ENCODE measurements at regions not wholly inside any gene's neighbourhood (a gene's known extent, or its start where the extent isn't known, plus 50 kb on each side); places are given as distances from the start of the nearest gene placed in this dataset.

DNA sequence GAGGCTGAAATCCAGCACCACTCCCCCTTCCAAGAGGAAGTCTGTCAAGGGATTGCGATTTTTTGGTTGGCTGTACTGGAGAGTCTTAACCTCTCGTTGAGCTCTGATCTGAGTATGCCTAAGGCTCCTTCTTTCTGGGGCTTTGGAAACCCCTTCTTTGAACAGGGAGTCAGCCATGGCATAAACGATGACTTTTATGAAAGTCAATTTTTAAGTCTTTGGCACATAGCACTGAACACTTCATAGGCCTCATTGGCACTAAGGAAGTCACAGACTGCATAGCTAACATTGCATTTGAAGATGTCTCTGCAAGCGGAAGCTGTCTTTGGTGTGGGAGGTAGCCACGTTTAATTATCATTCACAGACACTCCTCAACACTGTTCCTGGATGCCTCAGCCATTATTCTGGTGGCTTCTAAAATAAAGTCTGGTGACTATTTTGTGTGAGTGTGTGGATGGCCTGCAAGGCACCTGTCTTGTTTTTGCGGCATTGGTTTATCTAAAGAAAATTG, 148.2 kb upstream of the NCK2 start:
- WGBS (ENCODE audit: insufficient coverage) = 78% methylated on average over 3 of the region's 6 CpGs
- H3K4me3 Mint-ChIP-seq = peak overlapping the region in 1 of 3 donors; percentile 32
- H3K27me3 Mint-ChIP-seq = no peaks in the 10 kb centered on the region
- H3K9me3 ChIP-seq = no peaks in the 10 kb centered on the region
- DNase-seq = peak in 1 of 35 experiments; percentile 17
- H3K27ac Mint-ChIP-seq = peak overlapping the region in 1 of 2 donors; percentile 73
- H3K36me3 Mint-ChIP-seq = no peaks in the 10 kb centered on the region
- H3K4me1 Mint-ChIP-seq = peaks cover 9 to 28% (median 21%) of the 10 kb centered on the region in 3 donors
- POLR2A ChIA-PET = interaction anchor here in 1 of 2 donors (0.7 kb wide), 1 partner anchor 79 kb away, joined by 3 read pairs; no protein-coding TSS in a partner anchor
- CTCF ChIA-PET = no interaction called here
- H3K36me3 ChIP-seq (ENCODE audit: control insufficient read depth in 2 of 2, extremely low read depth in 1 of 2, insufficient read depth in 1 of 2, low read length in 1 of 2) = no peaks in the 10 kb centered on the region
- H3K4me3 ChIP-seq (ENCODE audit: control insufficient read depth in 1 of 2, extremely low read depth in 1 of 2, low read length in 1 of 2) = no peak overlapping the region
- no peak overlapping the region for H3K27ac ChIP-seq (ENCODE audit: low read length)
- H3K9me3 Mint-ChIP-seq = no peaks in the 10 kb centered on the region
- H3K27me3 ChIP-seq (replicated peaks in 1 of 2; ENCODE audit: control insufficient read depth in 2 of 2, extremely low read depth in 1 of 2, insufficient read depth in 2 of 2, low read length in 1 of 2) = peaks cover 0 to 10% of the 10 kb centered on the region in 2 experiments
- peaks cover 4 to 15% of the 10 kb centered on the region in 2 experiments for H3K4me1 ChIP-seq (ENCODE audit: control insufficient read depth in 1 of 2, extremely low read depth in 1 of 2, insufficient read depth in 2 of 2, low read length in 2 of 2)
- peak in 3 of 4 experiments; percentile 55 to 69 (median 69) for ATAC-seq (replicated peaks in 1 of 4)

DNA sequence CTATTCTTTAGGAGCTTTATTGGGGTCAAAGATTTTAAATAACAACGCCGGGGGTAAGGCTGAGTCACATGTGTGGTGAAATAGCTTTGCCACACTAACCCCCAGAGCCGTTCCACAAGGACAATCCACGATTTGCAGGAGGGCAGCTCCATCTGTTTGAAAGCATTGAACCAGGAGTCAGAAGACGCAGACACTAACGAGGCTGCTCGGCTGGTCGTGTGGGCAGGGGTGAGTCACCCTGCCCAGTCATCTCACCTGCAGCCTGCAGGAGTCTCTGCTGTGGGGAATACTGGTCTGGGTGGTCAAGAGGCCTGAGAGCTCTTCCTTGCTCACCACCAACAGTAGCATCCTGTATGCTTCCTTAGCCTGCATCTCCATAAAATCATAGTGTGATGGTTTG, 149.2 kb upstream of the NCK2 start:
- 41% methylated on average over 2 of the region's 8 CpGs for WGBS (ENCODE audit: insufficient coverage)
- Histone ChIP-seq H3K36me3 (ENCODE audit: control insufficient read depth in 2 of 2, extremely low read depth in 1 of 2, insufficient read depth in 1 of 2, low read length in 1 of 2) (no peaks in the 10 kb centered on the region), H3K27me3 (replicated peaks in 1 of 2; ENCODE audit: control insufficient read depth in 2 of 2, extremely low read depth in 1 of 2, insufficient read depth in 2 of 2, low read length in 1 of 2) (peaks cover 0 to 10% of the 10 kb centered on the region in 2 experiments), H3K4me1 (ENCODE audit: control insufficient read depth in 1 of 2, extremely low read depth in 1 of 2, insufficient read depth in 2 of 2, low read length in 2 of 2) (peaks cover 4 to 15% of the 10 kb centered on the region in 2 experiments), H3K27ac (ENCODE audit: low read length) (no peak overlapping the region), H3K4me3 (ENCODE audit: control insufficient read depth in 1 of 2, extremely low read depth in 1 of 2, low read length in 1 of 2) (no peak overlapping the region), H3K9me3 (no peaks in the 10 kb centered on the region)
- Mint-ChIP-seq H3K4me1 (peaks cover 9 to 28% (median 21%) of the 10 kb centered on the region in 3 donors), H3K9me3 (peaks cover 0 to 4% (median 2%) of the 10 kb centered on the region in 3 donors), H3K4me3 (no peak overlapping the region), H3K36me3 (peaks cover 3% of the 10 kb centered on the region), H3K27ac (no peak overlapping the region), H3K27me3 (no peaks in the 10 kb centered on the region)
- POLR2A ChIA-PET = no interaction called here
- ATAC-seq (replicated peaks in 1 of 4) = no peak
- CTCF ChIA-PET = no interaction called here
- no peak for DNase-seq

DNA sequence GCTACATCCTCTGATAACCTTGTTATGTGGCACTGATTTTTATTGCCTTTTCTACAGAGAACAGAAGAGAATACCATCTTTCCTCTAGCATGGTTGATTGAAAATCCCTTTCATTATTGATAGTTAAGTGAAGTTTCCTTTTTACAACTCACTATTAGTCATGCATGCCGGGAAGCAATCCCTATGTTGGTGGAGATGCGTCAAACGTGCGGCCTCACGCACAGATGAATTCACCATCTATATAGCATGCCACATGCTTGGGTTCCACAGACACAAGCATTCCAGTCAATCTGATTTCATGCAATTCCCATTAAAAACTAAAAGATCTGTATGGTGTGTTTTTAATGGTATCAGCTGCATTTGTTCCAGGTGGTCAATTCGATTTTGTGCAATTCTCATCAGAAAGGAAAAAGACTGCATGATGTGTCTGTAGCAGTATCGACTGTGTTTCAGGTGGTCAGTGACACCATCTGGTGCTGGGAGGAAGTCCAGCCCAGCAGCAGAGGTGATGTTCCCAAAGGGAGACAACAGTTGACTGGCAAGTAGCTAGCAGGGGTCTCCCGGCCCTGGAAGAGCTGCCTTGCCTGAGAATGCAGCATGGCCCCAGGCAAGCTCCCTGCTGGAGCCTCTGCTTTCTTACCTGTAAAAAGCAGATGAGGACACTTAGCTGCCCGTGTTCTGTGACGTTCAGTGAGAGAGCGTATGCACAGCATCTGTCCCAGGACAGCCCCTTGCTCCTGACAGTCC, 151.3 kb upstream of the NCK2 start:
- Mint-ChIP-seq H3K27ac (no peak overlapping the region), H3K4me3 (no peak overlapping the region), H3K4me1 (peaks cover 5 to 23% (median 14%) of the 10 kb centered on the region in 3 donors), H3K27me3 (no peaks in the 10 kb centered on the region), H3K9me3 (peaks cover 4 to 18% (median 14%) of the 10 kb centered on the region in 3 donors), H3K36me3 (peaks cover 11% of the 10 kb centered on the region)
- H3K4me3 ChIP-seq (ENCODE audit: control insufficient read depth in 1 of 2, extremely low read depth in 1 of 2, low read length in 1 of 2) = no peak overlapping the region
- ChIA-PET CTCF (interaction anchor here in 1 of 2 donors (0.6 kb wide), 1 partner anchor 66 kb away, joined by 7 read pairs; no protein-coding TSS in a partner anchor), POLR2A (no interaction called here)
- no peaks in the 10 kb centered on the region for H3K9me3 ChIP-seq
- no peak overlapping the region for H3K27ac ChIP-seq (ENCODE audit: low read length)
- H3K27me3 ChIP-seq (replicated peaks in 1 of 2; ENCODE audit: control insufficient read depth in 2 of 2, extremely low read depth in 1 of 2, insufficient read depth in 2 of 2, low read length in 1 of 2) = peaks cover 0 to 10% of the 10 kb centered on the region in 2 experiments
- no peak for DNase-seq
- H3K36me3 ChIP-seq (ENCODE audit: control insufficient read depth in 2 of 2, extremely low read depth in 1 of 2, insufficient read depth in 1 of 2, low read length in 1 of 2) = no peaks in the 10 kb centered on the region
- 85% methylated on average over 6 of the region's 11 CpGs for WGBS (ENCODE audit: insufficient coverage)
- peaks cover 4 to 10% of the 10 kb centered on the region in 2 experiments for H3K4me1 ChIP-seq (ENCODE audit: control insufficient read depth in 1 of 2, extremely low read depth in 1 of 2, insufficient read depth in 2 of 2, low read length in 2 of 2)
- ATAC-seq (replicated peaks in 1 of 4) = no peak

DNA sequence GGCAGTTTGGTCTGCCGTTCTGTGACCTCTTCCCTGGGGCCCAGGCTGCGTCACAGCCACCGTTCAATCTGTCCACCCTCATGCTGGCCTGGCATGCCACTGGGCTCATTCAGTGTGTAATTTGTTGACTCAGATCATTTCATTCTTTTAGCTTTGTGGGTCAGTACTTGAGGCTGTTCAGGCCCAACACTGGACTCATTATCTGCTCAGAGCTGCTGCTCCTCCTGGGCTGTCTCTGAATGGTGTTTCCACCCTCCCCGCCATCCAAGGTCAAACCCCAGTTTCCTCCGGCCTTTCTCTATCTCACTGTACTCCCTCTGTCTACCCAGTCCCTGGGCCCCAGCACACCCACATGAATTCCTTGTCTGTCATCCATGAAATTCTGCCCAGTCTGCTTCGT, 152.4 kb upstream of the NCK2 start:
- Mint-ChIP-seq H3K36me3 (peaks cover 19% of the 10 kb centered on the region), H3K4me3 (no peak overlapping the region), H3K9me3 (peaks cover 15 to 28% (median 20%) of the 10 kb centered on the region in 3 donors), H3K4me1 (peaks cover 2 to 16% (median 9%) of the 10 kb centered on the region in 3 donors), H3K27me3 (no peaks in the 10 kb centered on the region), H3K27ac (no peak overlapping the region)
- Histone ChIP-seq H3K4me3 (ENCODE audit: control insufficient read depth in 1 of 2, extremely low read depth in 1 of 2, low read length in 1 of 2) (no peak overlapping the region), H3K9me3 (no peaks in the 10 kb centered on the region), H3K27ac (ENCODE audit: low read length) (no peak overlapping the region), H3K4me1 (ENCODE audit: control insufficient read depth in 1 of 2, extremely low read depth in 1 of 2, insufficient read depth in 2 of 2, low read length in 2 of 2) (peaks cover 4 to 10% of the 10 kb centered on the region in 2 experiments), H3K27me3 (replicated peaks in 1 of 2; ENCODE audit: control insufficient read depth in 2 of 2, extremely low read depth in 1 of 2, insufficient read depth in 2 of 2, low read length in 1 of 2) (peaks cover 0 to 10% of the 10 kb centered on the region in 2 experiments), H3K36me3 (ENCODE audit: control insufficient read depth in 2 of 2, extremely low read depth in 1 of 2, insufficient read depth in 1 of 2, low read length in 1 of 2) (no peaks in the 10 kb centered on the region)
- ATAC-seq (replicated peaks in 1 of 4) = no peak
- POLR2A ChIA-PET = no interaction called here
- no peak for DNase-seq
- WGBS (ENCODE audit: insufficient coverage) = 94% methylated on average over 3 of the region's 6 CpGs
- CTCF ChIA-PET = no interaction called here

DNA sequence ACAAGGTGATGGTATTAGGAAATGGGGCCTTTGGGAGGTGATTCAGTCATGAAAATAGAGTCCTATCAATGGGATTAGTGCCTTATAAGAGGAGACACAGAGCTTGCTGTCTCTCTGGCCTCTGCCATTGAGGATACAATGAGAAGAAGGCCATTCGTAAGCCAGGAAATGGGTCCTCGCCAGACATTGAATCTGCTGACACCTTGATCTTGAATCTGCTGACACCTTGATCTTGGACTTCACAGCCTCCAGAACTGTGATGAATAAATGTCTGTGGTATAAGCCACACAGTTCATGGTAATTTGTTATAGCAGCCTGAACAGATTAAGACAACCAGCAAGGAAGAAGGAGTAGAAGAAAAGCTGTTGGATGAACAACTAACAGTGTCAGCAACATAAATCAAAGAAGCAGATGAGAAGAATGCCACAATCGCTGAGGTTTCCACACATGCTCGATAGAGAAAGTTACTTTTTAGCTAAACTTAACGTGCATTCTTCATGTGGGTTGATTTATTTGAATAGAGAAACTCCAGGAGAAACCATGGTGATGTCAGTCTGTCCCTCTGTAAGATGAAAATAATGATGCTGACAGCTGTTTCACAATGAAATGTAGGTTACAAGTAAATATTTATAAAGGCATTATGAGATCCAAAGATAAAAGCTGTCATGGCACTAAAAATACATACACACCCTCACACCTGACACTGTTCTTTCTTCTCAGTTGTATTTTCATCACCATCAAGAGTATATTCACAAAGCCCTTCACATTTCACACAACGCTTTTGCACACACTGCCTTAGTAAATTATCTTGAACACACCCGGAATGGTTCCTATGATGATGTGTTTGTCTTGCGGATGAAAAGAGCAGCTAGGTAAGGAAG, 153.7 kb upstream of the NCK2 start:
- no peak for ATAC-seq (replicated peaks in 1 of 4)
- 42% methylated on average over 3 of the region's 8 CpGs for WGBS (ENCODE audit: insufficient coverage)
- CTCF ChIA-PET = no interaction called here
- H3K27ac Mint-ChIP-seq = no peak overlapping the region
- peaks cover 0 to under 1% of the 10 kb centered on the region in 2 experiments for H3K4me1 ChIP-seq (ENCODE audit: control insufficient read depth in 1 of 2, extremely low read depth in 1 of 2, insufficient read depth in 2 of 2, low read length in 2 of 2)
- H3K9me3 Mint-ChIP-seq = peaks cover 16 to 28% (median 22%) of the 10 kb centered on the region in 3 donors
- no peak overlapping the region for H3K4me3 ChIP-seq (ENCODE audit: control insufficient read depth in 1 of 2, extremely low read depth in 1 of 2, low read length in 1 of 2)
- H3K36me3 Mint-ChIP-seq = peaks cover 19% of the 10 kb centered on the region
- H3K4me3 Mint-ChIP-seq = no peak overlapping the region
- peaks cover 0 to 4% (median 0%) of the 10 kb centered on the region in 3 donors for H3K4me1 Mint-ChIP-seq
- no peak for DNase-seq
- H3K27me3 ChIP-seq (replicated peaks in 1 of 2; ENCODE audit: control insufficient read depth in 2 of 2, extremely low read depth in 1 of 2, insufficient read depth in 2 of 2, low read length in 1 of 2) = peaks cover 0 to 10% of the 10 kb centered on the region in 2 experiments
- H3K27ac ChIP-seq (ENCODE audit: low read length) = no peak overlapping the region
- POLR2A ChIA-PET = no interaction called here
- no peaks in the 10 kb centered on the region for H3K9me3 ChIP-seq
- H3K27me3 Mint-ChIP-seq = no peaks in the 10 kb centered on the region
- H3K36me3 ChIP-seq (ENCODE audit: control insufficient read depth in 2 of 2, extremely low read depth in 1 of 2, insufficient read depth in 1 of 2, low read length in 1 of 2) = no peaks in the 10 kb centered on the region

DNA sequence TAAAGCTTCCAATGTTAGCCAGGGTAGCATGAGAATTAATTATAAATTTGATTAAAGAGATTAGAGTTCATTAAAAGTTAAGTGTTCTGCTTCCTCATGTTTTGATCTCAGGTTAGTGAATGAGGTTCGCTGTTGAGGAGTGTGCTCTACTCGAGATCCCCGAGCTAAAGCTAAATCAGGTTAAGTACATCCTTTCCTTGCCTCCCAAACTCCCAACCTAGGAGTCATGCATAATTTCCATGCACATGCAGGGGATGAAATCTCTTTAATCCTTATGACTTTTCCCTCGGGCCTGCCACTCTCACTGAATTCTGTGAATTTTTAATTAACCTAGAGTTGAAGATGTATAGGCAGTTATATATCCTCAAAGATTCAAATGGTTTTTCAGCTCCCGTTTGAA, 156.1 kb upstream of the NCK2 start:
- H3K36me3 Mint-ChIP-seq = peaks cover 19% of the 10 kb centered on the region
- H3K27me3 ChIP-seq (replicated peaks in 1 of 2; ENCODE audit: control insufficient read depth in 2 of 2, extremely low read depth in 1 of 2, insufficient read depth in 2 of 2, low read length in 1 of 2) = peaks cover 0 to 1% of the 10 kb centered on the region in 2 experiments
- no peaks in the 10 kb centered on the region for H3K9me3 ChIP-seq
- POLR2A ChIA-PET = interaction anchor here in 1 of 2 donors (1.1 kb wide), 1 partner anchor 406 kb away, joined by 3 read pairs; no protein-coding TSS in a partner anchor
- ATAC-seq (replicated peaks in 1 of 4) = no peak
- WGBS (ENCODE audit: insufficient coverage) = 60% methylated on average over 1 of the region's 5 CpGs
- CTCF ChIA-PET = no interaction called here
- no peak for DNase-seq
- no peak overlapping the region for H3K4me3 Mint-ChIP-seq
- H3K4me1 ChIP-seq (ENCODE audit: control insufficient read depth in 1 of 2, extremely low read depth in 1 of 2, insufficient read depth in 2 of 2, low read length in 2 of 2) = peaks cover 10 to 12% of the 10 kb centered on the region in 2 experiments
- no peaks in the 10 kb centered on the region for H3K27me3 Mint-ChIP-seq
- no peak overlapping the region for H3K4me3 ChIP-seq (ENCODE audit: control insufficient read depth in 1 of 2, extremely low read depth in 1 of 2, low read length in 1 of 2)
- H3K27ac ChIP-seq (ENCODE audit: low read length) = no peak overlapping the region
- H3K9me3 Mint-ChIP-seq = peaks cover 16 to 28% (median 22%) of the 10 kb centered on the region in 3 donors
- H3K4me1 Mint-ChIP-seq = peaks cover 15 to 18% (median 16%) of the 10 kb centered on the region in 3 donors
- H3K27ac Mint-ChIP-seq = no peak overlapping the region
- H3K36me3 ChIP-seq (ENCODE audit: control insufficient read depth in 2 of 2, extremely low read depth in 1 of 2, insufficient read depth in 1 of 2, low read length in 1 of 2) = no peaks in the 10 kb centered on the region
